Choroid plexus epithelial cell (primary cell): ENCODE measurements at regions not wholly inside any gene's neighbourhood (a gene's known extent, or its start where the extent isn't known, plus 50 kb on each side); places are given as distances from the start of the nearest gene placed in this dataset.

Experiments
- DNase-seq: peaks from one replicate; pipeline ENCODE4 v3.0.0-alpha.2; 2010; ENCODE audit warnings: low read depth
- H3K4me3 ChIP-seq: 2 replicates; pipeline ENCODE4 v1.5.1; 2011; ENCODE audit warnings: low read depth, mild to moderate bottlenecking, control low read depth, low read length, moderate library complexity
- TF ChIP-seq, protein P1 (sequence below): conservative IDR thresholded peaks from 2 replicates; pipeline ENCODE4 v1.5.1; 2011; ENCODE audit warnings: low read depth, mild to moderate bottlenecking, control low read depth, inconsistent platforms, low read length, moderate library complexity

DNA sequence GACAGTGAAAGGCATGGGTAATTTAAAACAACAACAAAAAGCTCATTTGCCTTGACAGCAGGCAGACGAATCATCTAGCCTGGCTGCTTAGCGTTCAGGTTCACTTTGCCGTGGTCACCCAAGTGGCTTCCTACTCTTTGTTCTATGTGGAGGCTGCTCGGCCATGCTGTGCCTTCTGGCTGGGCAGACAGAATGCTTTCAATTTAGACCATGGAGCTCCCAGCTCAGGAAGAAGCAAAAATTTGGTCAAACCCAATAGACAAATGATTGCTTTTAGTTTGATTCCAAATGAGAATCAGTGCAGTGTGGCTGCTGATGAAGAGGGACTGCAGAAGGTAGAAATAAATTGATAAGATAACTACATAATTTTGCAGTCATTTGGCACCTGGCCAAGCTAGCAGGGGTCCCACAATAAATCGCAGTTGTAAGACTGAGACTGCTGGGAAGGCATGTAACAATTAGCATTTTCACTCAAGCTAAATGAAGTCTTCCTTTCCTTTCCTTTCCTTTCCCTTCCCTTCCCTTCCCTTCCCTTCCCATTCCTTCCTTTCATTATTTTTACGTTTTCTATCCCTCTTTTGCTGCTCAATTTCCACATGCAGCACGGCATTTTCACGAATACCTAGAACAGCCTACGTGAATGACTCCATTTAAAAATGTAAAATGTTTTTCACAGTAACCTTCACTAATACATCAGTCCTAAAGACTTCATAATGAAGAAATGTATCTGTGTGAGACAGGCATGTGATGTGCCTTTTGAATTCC is 360.4 kb upstream of the TGFBR2 start:
- no peak for DNase-seq
- no peak overlapping the region for H3K4me3 ChIP-seq
- TF ChIP-seq, protein P1, sequence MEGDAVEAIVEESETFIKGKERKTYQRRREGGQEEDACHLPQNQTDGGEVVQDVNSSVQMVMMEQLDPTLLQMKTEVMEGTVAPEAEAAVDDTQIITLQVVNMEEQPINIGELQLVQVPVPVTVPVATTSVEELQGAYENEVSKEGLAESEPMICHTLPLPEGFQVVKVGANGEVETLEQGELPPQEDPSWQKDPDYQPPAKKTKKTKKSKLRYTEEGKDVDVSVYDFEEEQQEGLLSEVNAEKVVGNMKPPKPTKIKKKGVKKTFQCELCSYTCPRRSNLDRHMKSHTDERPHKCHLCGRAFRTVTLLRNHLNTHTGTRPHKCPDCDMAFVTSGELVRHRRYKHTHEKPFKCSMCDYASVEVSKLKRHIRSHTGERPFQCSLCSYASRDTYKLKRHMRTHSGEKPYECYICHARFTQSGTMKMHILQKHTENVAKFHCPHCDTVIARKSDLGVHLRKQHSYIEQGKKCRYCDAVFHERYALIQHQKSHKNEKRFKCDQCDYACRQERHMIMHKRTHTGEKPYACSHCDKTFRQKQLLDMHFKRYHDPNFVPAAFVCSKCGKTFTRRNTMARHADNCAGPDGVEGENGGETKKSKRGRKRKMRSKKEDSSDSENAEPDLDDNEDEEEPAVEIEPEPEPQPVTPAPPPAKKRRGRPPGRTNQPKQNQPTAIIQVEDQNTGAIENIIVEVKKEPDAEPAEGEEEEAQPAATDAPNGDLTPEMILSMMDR, result no peak

DNA sequence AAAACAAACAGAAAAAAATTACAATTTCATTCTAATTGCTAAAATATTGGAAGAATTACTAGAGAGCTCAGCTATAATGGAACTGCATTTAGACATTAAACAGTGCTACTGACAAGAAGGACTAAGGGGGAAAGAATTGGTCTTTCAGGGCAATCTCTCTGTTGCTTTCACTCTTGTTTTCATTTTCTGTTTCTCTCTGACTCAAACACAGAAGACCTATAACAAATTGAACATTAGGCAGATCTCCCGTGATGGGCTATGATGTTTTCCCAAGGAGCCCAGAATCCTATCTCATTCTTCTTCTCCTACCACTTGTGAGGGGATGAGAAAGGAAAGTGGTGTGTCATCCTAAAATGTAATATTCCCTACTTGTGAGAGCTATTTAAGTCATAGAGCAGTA is 358.0 kb upstream of the TGFBR2 start:
- TF ChIP-seq, protein P1, result no peak
- H3K4me3 ChIP-seq, result no peak overlapping the region
- no peak for DNase-seq

DNA sequence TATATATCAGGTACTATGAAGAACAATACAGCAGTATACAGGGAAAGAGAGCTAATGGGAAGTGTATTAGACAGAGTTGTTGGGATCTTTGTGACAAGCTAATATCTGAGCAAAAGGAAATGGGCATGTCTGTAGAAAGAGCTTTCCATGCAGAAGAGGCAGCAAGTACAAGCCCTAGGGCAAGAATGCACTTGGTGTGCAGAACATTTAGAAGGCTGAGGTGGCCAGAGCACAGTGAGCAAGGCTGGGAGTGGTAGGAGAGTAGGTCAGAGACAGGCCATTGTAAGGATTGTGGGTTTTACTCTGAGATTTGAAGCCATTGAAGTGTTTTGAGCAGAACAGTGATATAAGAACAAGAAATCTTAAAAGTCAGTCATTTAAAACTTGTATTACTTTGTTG is 353.9 kb upstream of the TGFBR2 start:
- no peak for DNase-seq
- no peak overlapping the region for H3K4me3 ChIP-seq
- TF ChIP-seq, protein P1, result no peak

DNA sequence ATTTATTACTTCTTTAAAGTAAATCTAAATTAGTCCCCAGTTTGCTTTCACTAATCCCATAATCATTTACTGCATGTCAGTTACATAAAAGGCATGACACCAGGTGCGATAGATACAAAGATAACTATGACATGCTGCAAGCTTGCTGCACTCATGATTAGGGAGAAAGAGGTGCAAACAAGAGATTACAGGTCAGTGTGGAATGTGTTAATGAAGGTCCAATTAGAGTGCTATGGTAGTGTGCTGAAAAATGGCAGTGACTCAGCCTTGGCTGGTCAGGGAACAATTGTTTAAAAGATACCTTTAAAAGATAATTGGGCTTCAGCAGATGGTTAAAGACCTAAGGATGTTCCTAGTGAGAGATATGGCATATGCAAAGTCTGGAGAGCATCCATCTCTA is 352.6 kb upstream of the TGFBR2 start:
- DNase-seq, result no peak
- TF ChIP-seq, protein P1, result no peak
- H3K4me3 ChIP-seq, result no peak overlapping the region

DNA sequence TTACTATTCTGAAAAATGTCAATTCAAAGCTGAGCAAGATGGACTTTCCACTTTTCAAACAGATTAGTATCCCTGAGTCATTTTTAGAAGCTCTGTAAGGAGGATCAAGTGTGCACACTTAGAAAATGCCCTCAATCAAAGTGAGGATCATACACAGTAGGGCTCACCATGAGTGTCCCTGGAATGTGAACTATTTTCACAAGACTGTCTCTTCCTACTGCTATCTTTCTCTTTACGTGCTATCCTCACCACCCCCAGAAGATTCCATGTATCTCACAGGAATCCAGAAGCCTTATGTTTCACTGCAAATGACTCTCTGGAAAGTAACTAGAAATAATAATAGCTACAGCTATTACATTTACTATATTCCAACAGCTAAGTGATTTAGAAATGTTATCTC is 349.9 kb upstream of the TGFBR2 start:
- TF ChIP-seq, protein P1, result no peak
- peak; percentile 70 for DNase-seq
- H3K4me3 ChIP-seq, result no peak overlapping the region

DNA sequence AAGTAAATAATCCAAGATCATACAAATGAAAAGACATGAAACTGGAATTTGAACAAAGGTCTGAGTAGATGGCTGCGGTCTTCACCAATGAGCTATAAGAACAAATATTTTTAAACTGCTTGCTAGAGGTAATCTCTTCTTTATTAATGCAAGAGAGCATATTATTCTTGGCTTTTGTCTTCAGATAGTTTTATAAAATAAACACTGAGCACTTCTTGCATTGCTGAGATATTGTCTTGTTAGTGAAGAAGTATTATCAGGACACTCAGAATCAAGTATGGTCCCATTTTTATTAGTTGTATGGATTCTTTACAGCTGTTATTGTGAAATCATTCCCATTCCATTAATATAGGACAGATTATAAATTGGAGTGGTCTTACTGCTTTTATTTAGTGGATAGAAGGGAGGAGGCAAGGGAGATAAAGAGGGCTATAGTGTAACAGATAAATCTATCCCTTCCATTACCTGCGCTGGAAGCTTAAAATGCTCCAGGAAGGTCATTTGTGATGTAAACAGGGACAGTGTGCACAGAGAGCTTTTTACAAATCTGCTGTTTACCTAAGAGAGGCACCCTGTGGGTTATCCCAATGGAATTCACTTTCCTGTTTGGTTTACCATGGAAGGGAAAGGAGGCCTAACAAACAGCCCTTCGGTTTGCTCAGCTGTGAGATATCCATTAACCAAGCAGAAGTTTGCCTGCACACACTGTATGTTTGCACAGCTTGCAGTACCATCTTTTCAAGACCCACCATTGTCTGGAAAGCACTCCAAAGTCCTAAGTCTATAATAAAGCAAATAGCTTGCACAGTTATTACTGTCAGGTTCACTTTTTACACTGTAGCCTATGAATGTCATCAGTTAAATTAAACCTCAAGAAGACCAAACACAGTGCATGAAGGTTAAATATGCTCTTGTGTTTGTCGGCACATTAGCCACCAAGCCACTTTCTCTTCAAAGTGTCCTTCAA is 347.7 kb upstream of the TGFBR2 start:
- DNase-seq, result no peak
- no peak overlapping the region for H3K4me3 ChIP-seq
- TF ChIP-seq, protein P1, result no peak
